HG02943 (cell line): ENCODE measurements at regions not wholly inside any gene's neighbourhood (a gene's known extent, or its start where the extent isn't known, plus 50 kb on each side); places are given as distances from the start of the nearest gene placed in this dataset.
"Not testable (repeated sequence)": the region's sequence is repeated elsewhere in the genome, so short reads cannot be mapped to it uniquely, and the experiment has no call there.

Source experiments
- ATAC-seq: cut with Tn5 transposase; IDR thresholded peaks from one replicate; pipeline ENCODE4 v1.9.1; 2021; ENCODE audit warnings: mild to moderate bottlenecking, low read depth, moderate library complexity; ENCODE audit not compliant: unreplicated experiment

GRCh38 chr6:16834242-16834641, 73.0 kb upstream of the ATXN1 start:
- no peak for ATAC-seq

GRCh38 chr6:16832721-16833120, 71.5 kb upstream of the ATXN1 start:
- ATAC-seq: no peak

DNA sequence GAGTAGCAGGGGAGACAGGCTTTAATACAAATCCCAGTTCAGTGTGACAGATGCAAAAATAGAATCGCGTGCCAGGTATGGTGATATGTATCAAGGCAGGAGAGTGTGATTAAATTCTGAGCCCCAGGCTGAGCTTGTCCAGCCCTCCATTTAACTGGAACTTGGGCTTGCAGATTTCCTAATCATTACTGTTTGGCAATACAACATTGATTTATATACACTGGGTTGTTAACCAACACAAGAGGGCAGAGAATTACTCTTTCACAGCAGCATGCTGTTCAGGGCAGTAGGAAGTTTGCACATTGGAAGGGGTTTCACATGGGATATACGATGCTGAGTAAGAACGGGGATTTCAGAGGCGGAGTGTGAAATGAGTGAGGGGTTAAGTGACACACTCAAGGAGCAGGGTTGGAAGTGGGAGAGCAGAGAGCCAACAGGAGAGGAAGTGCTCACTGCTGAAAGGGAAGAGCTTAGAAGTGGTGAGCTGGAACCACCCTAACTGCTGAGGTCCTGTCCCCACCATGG, 70.8 kb upstream of the ATXN1 start:
- no peak for ATAC-seq

- no peak for ATAC-seq
Observed at GRCh38 chr6:16831136-16831535, 69.9 kb upstream of the ATXN1 start.

- no peak for ATAC-seq
Observed at GRCh38 chr6:16828058-16828457, 66.8 kb upstream of the ATXN1 start.

GRCh38 chr6:16827627-16828026, 66.4 kb upstream of the ATXN1 start:
- ATAC-seq: no peak

DNA sequence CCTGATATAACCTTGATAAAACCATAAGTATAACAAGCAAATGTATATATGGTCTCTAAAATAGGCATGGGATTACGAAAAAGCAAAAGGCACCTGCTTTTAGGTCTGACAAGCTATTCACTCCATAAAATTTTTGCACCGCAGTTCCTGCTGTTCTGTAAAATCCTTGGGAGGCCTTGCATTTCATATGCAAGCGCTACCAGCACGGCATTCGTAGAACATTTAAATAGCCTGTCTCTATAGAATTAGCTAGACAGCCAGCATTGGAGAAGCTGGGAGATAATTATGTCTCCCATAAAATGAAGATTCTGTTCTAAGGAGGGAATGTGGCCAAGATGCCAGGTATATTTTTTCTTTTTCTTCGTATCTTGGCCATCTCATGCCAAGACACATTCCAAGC, 64.5 kb upstream of the ATXN1 start:
- ATAC-seq: no peak

GRCh38 chr6:16824845-16825685, 63.8 kb upstream of the ATXN1 start:
- no peak for ATAC-seq

DNA sequence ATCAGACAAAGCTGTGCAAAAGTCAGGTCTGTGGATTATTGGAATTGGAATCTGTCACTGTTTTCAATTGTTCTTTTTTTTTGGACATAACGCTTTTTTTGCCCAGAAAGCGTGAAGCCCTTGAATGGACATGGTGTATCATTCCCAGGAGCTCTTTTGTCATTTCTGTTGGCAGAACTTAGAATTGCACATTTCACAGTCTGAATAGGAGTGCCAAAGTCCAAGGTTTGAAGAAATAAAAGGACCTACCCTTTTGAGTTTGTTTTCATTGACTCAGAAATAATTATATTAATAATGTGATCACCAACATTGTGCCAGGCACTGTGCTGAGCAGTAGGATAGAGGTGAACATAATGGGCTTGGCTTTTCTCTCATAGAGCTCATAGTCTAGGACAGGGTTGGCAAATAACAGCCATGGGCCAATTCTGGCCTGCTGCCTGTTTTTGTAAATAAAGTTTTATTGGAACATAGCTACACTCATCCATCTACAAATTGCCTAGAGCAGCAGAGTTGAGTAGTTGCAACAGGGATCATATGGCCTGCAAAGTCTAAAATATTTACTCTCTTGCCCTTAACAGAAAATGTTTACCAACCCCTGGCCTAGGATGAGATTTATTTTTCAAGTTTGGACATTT, 62.6 kb upstream of the ATXN1 start:
- ATAC-seq: no peak

- no peak for ATAC-seq
Observed at GRCh38 chr6:16822975-16823717, 61.9 kb upstream of the ATXN1 start.

DNA sequence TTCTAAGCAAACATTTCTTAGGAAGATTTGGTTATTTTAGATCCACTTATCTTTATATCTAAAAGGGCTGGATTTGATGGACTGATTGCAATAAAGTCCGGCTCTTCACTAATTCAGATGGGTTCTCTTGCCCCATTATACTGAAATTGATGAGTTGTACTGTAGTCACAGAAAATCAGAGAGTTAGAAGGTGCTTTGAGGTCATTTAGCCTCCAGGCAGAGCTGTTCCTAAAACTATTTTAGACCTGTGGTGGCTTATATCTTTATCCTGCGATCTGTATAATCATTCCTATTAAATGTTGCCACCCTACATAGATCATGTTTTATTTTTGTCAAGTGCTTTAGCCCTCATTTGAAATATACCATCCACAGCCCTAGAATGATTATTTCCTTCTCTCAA, 61.3 kb upstream of the ATXN1 start:
- ATAC-seq: no peak

- no peak for ATAC-seq
Observed at GRCh38 chr6:16821834-16822264, 60.6 kb upstream of the ATXN1 start.

- ATAC-seq: not testable (repeated sequence)
Observed at GRCh38 chr6:16820262-16820661, 59.0 kb upstream of the ATXN1 start.

GRCh38 chr6:16819752-16820151, 58.5 kb upstream of the ATXN1 start:
- ATAC-seq: no peak

GRCh38 chr6:16818992-16819626, 57.8 kb upstream of the ATXN1 start:
- ATAC-seq: no peak

- ATAC-seq: no peak
Observed at GRCh38 chr6:16817594-16817993, 56.3 kb upstream of the ATXN1 start.

DNA sequence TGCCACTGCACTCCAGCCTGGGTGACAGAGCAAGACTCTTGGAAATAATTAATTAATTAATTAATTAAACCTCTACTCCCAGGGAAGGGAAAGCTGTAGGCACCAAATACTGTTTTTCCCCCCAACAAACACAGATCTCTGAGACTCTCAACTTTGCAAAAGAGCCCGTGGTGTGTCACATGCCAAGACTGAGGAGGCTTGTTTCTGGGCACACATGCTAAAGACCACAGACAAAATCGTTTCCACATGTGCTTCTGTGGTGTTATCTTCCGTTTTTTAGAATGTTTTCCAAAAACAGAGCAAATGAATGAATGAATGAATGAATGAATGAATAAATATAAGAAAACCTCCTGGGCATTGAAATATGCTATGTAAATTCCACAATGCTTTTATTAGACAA, 55.6 kb upstream of the ATXN1 start:
- no peak for ATAC-seq

DNA sequence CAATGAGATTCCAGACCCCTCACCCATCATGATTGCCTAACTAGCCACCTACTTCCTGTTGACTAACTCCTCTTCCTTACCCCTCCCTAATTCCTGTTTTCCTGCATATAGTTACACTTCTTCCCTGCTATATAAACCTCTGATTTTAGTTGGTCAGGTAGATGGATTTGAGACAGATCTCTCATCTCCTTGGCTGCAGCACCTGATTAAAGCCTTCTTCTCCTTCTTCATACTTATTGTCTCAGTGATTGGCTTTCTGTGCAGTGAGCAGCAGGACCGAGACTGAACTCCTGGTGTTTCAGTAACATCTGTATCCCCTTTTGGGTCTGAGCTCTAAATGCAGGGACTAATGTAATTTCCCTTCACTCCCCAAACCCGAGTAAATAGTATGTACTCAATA, 51.7 kb upstream of the ATXN1 start:
- no peak for ATAC-seq

GRCh38 chr6:16811277-16811979, 50.2 kb upstream of the ATXN1 start:
- no peak for ATAC-seq
